NCI-H748 treated with DMSO at 0.1 percent for 48 hours (cell line): ENCODE measurements at regions not wholly inside any gene's neighbourhood (a gene's known extent, or its start where the extent isn't known, plus 50 kb on each side); places are given as distances from the start of the nearest gene placed in this dataset.

Experiments used
- DNase-seq: peaks from one replicate; lab custom pipeline; 2025; lab: John Stamatoyannopoulos, UW

- DNase-seq, result no peak
Measured at GRCh38 chr14:98959410-98959809, 312.6 kb downstream of the BCL11B start.

- no peak for DNase-seq
Measured at GRCh38 chr14:98959958-98960616, 311.9 kb downstream of the BCL11B start.

- DNase-seq, result no peak
Measured at GRCh38 chr14:98960617-98961013, 311.4 kb downstream of the BCL11B start.

- DNase-seq, result no peak
Measured at GRCh38 chr14:98961191-98961590, 310.8 kb downstream of the BCL11B start.

GRCh38 chr14:98962118-98962517, 309.9 kb downstream of the BCL11B start:
- DNase-seq, result no peak

GRCh38 chr14:98963610-98964009, 308.4 kb downstream of the BCL11B start:
- DNase-seq, result no peak

GRCh38 chr14:98964171-98964570, 307.8 kb downstream of the BCL11B start:
- DNase-seq, result no peak

- no peak for DNase-seq
Measured at GRCh38 chr14:98965076-98965475, 306.9 kb downstream of the BCL11B start.

GRCh38 chr14:98966016-98966415, 306.0 kb downstream of the BCL11B start:
- no peak for DNase-seq

GRCh38 chr14:98966475-98967162, 305.4 kb downstream of the BCL11B start:
- no peak for DNase-seq

- no peak for DNase-seq
Measured at GRCh38 chr14:98974113-98974512, 297.9 kb downstream of the BCL11B start.

GRCh38 chr14:98976271-98976670, 295.7 kb downstream of the BCL11B start:
- DNase-seq, result no peak

- no peak for DNase-seq
Measured at GRCh38 chr14:98977451-98977850, 294.5 kb downstream of the BCL11B start.

- no peak for DNase-seq
Measured at GRCh38 chr14:98982986-98983385, 289.0 kb downstream of the BCL11B start.

- no peak for DNase-seq
Measured at GRCh38 chr14:98984027-98984718, 287.8 kb downstream of the BCL11B start.

- no peak for DNase-seq
Measured at GRCh38 chr14:98984719-98985041, 287.3 kb downstream of the BCL11B start.

- DNase-seq, result no peak
Measured at GRCh38 chr14:98993818-98994217, 278.2 kb downstream of the BCL11B start.

- no peak for DNase-seq
Measured at GRCh38 chr14:98994561-98994960, 277.4 kb downstream of the BCL11B start.

GRCh38 chr14:98997526-98998205, 274.3 kb downstream of the BCL11B start:
- no peak for DNase-seq

GRCh38 chr14:98999345-98999744, 272.7 kb downstream of the BCL11B start:
- DNase-seq, result no peak

- no peak for DNase-seq
Measured at GRCh38 chr14:98999901-99000300, 272.1 kb downstream of the BCL11B start.

GRCh38 chr14:99001241-99001640, 270.8 kb downstream of the BCL11B start:
- DNase-seq, result no peak

- DNase-seq, result no peak
Measured at GRCh38 chr14:99003646-99004045, 268.4 kb downstream of the BCL11B start.
